HG03432 (cell line): ENCODE measurements at regions not wholly inside any gene's neighbourhood (a gene's known extent, or its start where the extent isn't known, plus 50 kb on each side); places are given as distances from the start of the nearest gene placed in this dataset.
"Not testable (repeated sequence)": the region's sequence is repeated elsewhere in the genome, so short reads cannot be mapped to it uniquely, and the experiment has no call there.

ENCODE experiments used
- ATAC-seq: cut with Tn5 transposase; IDR thresholded peaks from one replicate; pipeline ENCODE4 v1.9.1; 2021; ENCODE audit warnings: mild to moderate bottlenecking, moderate library complexity; ENCODE audit not compliant: unreplicated experiment

DNA sequence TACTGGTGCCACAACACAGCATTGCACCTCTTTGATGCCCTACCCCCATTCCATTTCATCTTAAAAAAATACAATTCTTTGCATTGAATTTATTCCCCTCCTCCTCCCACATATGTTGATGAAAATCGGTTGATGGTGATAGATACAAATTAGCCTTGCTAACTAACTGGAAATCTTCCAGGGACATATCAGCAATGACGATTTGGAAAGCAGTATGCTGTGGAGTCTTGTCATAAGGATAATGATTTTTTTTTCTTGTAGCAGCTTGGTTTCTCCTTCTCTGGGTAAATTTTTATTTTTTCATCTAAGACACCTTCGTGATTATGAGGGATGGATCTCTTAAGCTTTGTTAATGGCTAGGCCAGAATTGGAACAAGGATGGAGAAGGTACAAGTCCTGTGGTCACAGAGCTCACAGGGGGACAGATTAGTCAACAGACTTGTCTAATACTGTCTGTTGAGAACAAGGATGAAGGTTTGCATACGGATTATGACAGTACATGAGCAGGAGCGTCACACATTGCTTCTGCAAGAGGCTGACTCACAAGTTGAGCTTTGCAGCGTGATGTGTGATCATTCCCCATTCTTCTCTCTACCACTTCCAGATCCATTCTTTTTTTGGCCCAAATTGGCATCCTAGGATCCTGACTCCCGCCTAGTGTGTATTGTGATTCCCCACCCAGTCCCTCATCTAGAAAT lies 233.1 kb upstream of the FERMT1 start:
- ATAC-seq = no peak

DNA sequence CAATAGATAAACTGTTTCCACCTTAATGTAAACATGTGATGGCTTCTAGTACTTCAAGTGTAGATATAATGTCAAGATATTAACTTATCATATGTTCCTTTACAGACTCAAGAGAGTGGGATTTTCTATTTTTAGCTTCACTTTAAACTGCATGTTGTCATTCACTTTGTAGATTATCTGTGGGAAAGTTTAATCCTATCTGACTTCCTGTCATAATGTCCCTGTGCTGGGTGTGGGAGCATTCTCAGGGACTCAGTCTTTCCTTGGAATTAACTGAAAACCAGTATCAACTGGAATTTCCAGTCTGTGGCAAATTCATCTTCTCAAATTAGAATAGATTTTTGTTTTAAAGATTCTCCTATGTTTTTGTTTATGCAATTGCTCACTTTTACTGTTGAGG lies 226.1 kb upstream of the FERMT1 start:
- ATAC-seq = no peak

DNA sequence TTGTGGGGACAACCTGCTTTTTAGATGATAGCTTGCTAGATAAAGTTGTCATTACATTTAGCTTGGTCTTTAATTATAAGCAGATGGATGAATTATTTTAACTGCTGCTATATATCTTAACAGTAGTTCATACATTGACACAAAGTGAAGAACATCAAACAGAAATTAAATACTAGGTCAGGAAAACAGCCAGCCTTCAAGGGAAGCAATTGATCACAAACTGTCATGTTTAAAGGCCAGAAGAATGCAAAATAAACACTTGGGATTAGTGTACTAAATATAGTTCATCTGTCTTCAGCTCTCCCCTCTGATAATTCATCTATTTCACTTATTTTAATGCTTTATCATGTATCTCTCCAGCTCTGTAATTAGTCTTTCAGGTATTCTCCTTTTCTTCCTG lies 225.1 kb upstream of the FERMT1 start:
- no peak for ATAC-seq

DNA sequence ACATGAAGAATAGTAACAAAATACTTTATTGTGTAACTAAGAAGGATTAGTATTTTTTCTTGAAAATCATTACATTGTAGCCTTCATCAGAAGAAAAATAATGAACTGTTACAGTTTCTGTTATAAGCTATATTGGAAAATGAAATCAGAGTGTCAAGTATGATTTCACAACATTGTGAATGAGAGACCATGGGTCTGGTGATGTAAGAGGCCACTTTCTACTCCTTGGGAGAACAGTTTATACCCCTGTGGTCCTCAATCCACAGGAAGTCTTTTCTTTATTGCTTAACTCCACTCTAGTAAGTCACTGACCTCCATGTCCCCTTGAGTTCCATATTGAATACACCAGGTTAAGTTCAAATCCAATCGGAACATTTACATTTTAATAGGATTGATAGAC lies 218.7 kb upstream of the FERMT1 start:
- ATAC-seq = no peak

DNA sequence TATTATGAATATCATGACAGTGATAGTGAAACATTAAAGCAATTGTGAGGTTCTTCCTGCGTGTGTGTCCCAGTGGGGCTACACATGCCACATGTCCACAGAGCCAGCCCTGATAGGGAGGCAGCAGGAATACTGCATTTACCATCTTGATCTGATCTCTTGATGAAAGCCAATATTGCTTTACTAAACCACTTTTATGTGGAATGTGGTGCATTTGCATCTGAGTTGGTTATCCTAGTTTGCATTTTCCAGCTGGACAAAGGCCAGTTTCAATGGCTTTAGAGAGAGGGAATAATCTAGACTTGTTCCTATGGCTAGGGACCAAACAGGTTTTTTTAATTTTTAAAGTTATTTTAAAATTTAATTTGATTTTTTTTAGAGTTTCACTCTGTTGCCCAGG lies 216.3 kb upstream of the FERMT1 start:
- no peak for ATAC-seq

DNA sequence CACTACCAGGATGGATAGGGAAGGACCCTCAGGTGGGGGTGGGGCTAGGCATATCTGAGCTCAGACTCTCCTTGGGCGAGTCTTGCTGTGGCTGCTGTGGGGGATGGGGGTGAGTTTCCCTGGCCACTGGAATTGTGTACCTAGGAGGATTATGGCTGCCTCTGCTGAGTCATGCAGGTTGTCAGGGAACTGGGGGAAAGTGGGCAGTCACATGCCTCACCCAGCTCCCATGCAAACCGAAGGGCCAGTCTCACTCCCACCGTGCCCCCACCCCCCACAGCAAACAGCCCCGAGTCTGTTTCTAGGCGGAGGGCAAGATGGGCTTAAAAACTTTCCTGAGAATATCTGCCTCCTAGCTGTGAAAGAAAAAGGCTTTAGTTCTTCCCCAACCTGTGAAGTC lies 210.3 kb upstream of the FERMT1 start:
- no peak for ATAC-seq

DNA sequence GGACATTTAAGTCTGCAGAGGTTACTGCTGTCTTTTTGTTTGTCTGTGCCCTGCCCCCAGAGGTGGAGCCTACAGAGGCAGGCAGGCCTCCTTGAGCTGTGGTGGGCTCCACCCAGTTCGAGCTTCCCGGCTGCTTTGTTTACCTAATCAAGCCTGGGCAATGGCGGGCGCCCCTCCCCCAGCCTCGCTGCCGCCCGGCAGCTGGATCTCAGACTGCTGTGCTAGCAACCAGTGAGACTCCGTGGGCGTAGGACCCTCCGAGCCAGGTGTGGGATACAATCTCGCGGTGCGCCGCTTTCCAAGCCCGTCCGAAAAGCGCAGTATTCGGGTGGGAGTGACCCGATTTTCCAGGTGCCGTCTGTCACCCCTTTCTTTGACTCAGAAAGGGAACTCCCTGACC lies 198.4 kb upstream of the FERMT1 start:
- not testable (repeated sequence) for ATAC-seq

DNA sequence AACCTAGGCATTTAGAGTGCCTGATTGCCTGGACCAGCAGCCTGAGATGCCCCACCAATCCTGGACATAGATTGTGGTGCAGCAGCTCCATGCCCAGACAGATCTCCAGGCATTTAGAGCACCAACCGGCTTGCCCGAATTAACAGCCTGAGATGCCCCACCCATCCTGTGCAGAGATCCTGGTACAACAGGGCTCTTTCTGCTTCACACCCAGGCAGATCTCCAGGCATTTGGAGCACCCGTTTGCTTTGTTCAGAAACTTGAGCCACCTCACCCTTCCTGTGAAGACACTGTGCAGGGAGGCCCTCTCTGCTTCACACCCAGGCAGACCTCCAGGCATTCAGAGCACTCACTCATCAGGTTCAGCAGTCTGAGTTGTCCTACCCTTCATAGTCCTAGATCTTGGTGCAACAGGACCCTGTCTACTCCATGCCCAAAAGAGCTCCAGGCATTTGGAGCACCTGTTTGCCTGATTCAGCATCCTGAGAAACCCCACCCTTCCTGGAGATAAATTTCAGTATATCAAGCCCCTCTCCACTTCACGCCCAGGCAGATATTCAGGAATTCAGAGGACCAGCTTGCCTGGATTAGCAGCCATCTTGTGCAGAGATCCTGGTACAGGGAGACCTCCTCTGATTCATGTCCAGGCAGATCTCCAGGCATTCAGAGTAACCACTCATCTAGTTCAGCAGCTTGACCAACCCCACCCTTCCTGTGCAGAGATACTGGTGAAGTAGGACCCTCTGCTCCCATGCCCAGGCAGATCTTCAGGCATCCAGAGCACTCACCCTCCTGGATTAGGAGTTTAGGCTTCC lies 189.2 kb upstream of the FERMT1 start:
- ATAC-seq = no peak

DNA sequence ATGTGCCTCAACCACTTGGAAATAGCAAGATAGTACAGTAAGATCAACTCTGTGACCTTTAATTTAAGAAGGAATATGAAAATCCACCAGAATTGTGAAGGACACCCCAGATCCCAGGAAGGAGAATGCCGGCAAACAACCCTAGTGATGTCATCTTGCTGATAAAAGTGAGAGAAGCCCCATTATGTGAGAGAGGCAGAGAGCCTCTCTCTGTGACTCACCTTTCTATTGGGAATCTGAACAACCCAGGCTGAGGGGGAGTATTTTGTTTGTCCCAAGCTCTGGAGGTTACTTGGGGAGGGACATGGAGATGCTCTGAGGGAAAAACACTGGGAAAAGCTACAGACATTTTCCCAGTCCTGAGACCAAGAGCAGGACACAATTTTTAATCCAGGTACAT lies 188.3 kb upstream of the FERMT1 start:
- ATAC-seq = no peak

DNA sequence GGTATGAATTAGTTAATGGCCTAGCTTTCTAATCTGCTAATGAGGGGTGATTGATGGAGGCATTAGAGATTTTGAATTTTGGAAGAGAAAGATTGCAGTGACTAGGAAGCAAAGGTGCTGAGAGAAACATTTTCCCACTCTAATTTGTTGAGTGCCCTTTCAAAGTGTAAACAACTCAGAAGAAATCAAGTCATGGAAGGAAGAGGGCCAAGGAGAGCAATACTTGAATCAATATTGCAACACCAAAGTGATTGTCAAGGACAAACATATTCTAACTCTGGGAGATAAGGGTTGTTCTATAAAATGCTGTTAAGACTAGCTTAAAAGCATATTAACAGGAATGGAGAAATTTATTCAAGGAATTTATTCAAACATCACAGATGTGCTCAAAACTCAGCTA lies 182.7 kb upstream of the FERMT1 start:
- ATAC-seq = no peak

DNA sequence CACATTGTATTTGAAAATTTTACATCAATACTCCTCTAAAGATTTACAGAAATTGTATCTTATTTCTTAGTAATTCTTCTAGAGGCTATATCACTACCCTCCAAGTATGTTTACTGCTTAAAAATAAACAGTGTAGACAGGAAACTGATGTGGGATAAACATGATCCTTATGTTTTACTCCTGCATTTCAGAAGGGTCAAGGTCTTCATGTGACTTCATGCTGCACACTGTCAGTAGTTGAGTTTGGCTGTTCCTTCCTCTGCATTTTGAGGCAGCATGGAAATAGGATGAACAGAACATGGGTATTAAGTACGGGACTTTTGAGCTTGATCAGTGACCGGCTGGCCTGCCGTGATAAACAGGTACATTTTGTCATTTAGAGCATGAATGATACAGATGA lies 179.2 kb upstream of the FERMT1 start:
- no peak for ATAC-seq

DNA sequence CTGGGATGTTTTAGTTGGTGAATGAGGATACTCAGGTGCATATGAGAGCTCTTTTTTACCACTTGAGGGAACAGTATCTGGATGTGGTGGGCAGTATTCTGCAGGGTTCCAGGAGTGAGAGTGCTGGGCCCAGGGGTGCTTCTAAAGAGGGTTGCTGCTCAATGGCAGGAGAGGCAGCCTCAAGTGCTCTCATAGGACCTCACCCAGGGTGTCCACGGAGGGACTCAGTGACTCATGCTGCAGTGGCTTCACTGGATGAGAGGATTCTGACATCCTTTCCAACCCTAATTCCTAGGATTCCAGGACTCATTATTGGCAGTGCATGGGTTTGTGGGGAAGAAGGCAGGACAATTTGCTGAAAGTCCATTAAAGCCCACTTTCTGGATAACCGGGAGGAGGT lies 176.6 kb upstream of the FERMT1 start:
- ATAC-seq = no peak

DNA sequence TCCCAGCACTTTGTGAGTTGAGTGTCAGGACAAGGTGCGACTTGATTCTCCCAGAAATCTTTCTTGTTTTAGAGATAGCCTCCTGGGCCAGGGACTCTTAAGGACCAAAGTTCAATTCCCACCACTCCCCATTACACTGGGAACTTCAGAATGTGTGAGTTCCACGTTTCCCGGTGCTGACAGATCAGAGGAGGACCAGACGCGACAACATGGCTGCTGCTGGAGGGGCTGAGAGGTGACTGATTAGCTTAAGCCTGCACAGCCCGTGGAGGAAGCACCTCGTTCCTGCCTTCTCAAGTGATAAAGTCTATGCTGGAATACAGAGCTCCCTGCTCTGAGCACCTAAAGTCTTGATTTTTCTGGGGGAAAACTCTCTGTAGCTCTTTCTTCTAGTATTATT lies 175.2 kb upstream of the FERMT1 start:
- ATAC-seq = no peak

DNA sequence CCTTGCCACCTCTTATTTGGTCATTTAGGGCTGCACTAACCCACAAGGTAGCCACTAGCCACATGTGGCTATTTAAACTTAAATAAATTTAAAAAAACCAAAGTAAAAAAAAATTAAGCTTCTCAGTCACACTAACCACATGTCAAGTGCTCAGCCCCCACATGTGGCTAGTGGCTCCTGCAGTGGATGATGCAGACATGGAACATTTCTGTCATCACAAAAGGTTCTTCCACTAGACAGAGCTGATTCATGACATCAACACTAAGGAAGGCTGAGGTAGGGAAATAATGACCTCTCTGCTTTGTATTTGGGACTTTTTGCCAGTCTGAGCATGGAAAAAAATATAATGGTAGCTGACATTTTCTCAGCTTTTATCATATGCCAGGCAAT lies 173.0 kb upstream of the FERMT1 start:
- no peak for ATAC-seq

DNA sequence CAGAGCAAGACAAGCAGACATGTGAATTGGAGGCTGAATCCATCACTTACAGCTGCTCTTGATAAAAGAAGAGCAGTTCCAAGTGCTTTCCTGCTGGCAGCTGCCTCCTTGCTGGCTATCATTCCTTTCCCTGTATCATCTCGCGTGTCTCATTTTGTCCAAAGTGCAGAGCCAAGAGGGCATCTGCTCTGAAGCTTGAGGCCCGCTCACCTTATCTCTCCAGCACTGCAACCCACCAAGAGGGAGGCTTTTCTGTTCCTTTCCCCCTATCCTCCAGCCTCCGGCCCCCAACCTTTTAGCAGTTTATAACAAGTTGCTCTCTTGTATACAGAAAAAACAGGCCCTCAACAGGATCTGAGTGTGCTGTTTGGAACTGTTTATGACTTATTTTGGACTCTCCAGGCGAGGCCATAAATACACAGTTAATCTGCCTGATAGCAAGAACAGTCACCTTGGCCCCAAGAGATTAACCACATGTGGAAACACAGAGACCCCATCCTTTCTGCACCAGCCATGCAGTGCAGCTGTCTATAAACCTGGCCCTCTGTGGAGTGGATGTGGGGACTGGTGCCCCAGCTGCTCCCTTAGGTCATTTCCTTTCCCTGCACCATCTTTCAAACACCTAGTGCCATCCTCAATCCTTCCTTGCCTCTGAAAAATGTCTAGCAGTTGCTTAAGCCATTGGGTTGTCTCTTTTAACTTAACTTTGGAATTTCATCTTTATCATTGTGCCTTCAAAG lies 172.5 kb upstream of the FERMT1 start:
- no peak for ATAC-seq

DNA sequence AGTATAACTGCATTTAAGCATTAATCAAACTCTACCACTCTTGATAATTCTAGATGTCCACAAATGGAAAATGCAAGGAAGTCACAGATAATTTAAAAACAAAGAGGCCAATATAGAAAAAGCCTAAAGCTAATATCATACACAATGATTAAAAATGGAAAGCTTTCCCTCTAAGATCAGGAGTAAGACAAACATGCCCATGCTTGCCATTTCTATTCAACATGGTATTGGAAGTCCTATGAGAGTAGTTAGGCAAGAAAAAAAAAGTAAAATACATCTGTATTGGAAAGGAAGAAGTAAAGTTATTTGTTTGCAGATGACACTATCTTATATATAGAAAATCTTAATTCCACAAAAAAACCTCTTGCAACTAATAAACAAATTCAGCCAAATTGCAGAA lies 164.6 kb upstream of the FERMT1 start:
- ATAC-seq = no peak

DNA sequence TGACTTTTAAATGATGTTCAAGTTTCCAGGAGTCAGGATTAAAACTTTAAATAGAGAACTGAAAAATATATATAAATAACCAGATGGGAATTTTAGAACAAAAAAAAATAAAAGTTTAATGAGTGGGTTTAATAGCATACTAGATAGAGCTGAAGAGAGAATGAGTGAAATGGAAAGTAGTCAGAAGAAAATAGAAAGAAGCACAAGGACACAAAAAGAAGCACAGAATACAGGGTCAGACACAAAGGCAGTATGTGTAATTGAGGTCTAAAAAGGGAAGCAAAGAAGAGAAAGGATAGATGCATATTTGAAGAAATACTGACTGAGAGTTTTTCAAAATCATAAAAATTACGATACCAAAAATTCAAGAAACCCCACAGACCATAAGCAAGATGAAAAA lies 159.8 kb upstream of the FERMT1 start:
- ATAC-seq = no peak

DNA sequence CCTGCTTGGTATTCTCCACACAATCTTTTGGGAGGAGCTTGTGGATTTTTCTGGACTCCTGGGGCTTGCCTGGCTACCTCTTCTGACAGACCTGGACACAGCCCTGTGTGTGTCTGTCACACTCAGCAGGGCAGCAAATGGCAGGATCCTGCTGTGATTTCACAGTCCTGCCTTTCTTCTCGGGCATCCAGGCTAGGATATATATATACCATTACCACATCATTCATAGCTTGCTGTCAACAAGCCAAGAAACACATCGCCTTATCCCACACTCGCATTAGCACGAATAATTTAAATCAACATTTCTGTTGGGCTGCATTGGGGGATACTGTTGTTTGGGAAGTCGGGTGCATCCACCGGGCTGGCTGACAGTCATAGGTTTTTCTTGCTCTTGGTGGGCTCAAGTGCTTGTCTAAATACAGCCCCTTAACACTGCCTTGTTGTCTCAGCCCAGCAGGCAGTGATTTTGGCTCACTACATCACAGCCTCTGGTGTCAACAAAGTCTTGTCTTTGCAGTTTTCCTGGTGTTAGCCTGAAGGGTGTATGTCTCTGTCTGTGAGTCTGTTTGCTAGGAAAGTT lies 154.9 kb upstream of the FERMT1 start:
- no peak for ATAC-seq

DNA sequence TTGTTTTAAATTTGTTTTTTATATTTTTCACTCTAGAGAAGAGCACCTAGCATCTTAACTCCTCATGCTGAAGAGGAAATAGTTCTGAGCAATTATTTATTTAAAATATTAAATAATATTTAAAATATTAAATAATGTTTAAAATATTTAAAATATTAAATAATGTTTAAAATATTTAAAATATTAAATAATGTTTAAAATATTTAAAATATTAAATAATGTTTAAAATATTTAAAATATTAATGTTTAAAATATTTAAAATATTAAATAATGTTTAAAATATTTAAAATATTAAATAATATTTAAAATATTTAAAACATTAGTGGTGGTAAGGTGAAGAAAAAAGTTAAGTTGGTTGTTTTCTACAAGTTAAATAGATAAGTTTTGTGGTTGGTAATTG lies 147.6 kb upstream of the FERMT1 start:
- ATAC-seq = not testable (repeated sequence)

DNA sequence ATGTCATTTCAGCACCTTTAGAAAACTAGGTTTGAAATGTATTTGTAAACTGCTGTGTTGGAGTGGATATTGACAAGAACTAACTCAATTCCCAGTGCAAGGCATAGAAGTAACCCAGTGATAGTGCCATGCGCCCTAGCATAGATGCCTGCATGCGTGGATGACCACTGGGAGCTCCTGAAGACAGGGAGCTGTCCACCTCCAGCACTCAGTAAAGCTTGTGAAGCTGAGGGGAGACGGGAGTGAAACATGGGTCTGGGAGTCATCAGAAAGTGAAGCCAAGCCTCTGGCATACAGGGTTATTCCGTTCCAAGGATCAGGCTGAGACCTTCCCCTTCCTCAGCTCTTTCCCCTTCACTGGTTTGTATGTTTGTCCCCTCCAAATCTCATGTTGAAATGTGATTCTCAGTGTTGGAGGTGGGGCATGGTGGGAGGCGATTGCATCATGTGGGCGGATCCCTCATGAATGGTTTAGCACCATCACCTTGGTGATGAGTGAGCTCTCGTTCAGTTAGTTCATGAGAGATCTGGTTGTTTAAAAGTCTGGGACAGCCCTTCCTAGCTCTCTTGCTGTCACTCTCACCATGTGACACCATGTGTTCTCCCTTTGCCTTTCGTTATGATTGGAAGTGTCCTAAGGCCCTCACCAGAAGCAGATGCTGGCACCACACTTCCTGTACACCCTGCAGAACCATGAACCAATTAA lies 146.5 kb upstream of the FERMT1 start:
- no peak for ATAC-seq
